ENCODE measurements at regions not wholly inside any gene's neighbourhood (a gene's known extent, or its start where the extent isn't known, plus 50 kb on each side); places are given as distances from the start of the nearest gene placed in this dataset.

- Histone ChIP-seq H3K4me1 (ENCODE audit: control insufficient read depth in 1 of 2, insufficient read depth in 2 of 2, low read depth in 1 of 2, low read length in 1 of 2) (no peaks in the 10 kb centered on the region; a peak in 1 of 4 replicates), H3K27me3 (ENCODE audit: insufficient read depth) (peaks cover 14% of the 10 kb centered on the region), H3K9me3 (no peaks in the 10 kb centered on the region), H3K27ac (ENCODE audit: low read depth in 2 of 2, low read length in 1 of 2) (no peak overlapping the region), H3K36me3 (replicated peaks in 1 of 2; ENCODE audit: control insufficient read depth in 1 of 2, insufficient read depth in 2 of 2, low read length in 1 of 2) (no peaks in the 10 kb centered on the region), H3K9me2 (no peaks in the 10 kb centered on the region), H3K9ac (no peak overlapping the region), H3F3A (replicated peaks; ENCODE audit: insufficient read depth) (no peaks in the 10 kb centered on the region), H2AFZ (ENCODE audit: low read depth) (no peak overlapping the region), H3K4me3 (ENCODE audit: low read depth in 2 of 2, low read length in 1 of 2) (no peak overlapping the region), H3K4me2 (no peak overlapping the region), H3K79me2 (ENCODE audit: insufficient read depth) (no peaks in the 10 kb centered on the region), H4K20me1 (ENCODE audit: insufficient read depth) (no peaks in the 10 kb centered on the region)
- WGBS (ENCODE audit: low lambda C conversion rate), result 6% methylated on average over 3 of the region's 3 CpGs
- TF ChIP-seq FOXJ3 (CRISPR knock-in tag; IDR thresholded peaks at IDR 0.05), result no peak
- no peak for TF ChIP-seq PBX3 (IDR thresholded peaks at IDR 0.05)
- TF ChIP-seq NRF1 (IDR thresholded peaks at IDR 0.05; ENCODE audit: low read depth, low read length), result no peak
- TF ChIP-seq SIN3A (IDR thresholded peaks at IDR 0.05; ENCODE audit: borderline replicate concordance, low read depth, low read length), result no peak
- TF ChIP-seq ZBTB33 (IDR thresholded peaks at IDR 0.05; ENCODE audit: borderline replicate concordance, low read depth), result no peak
- no peak for TF ChIP-seq POLR2AphosphoS5 (IDR thresholded peaks at IDR 0.05; ENCODE audit: low read depth, low read length)
- no peak for TF ChIP-seq MEF2A (IDR thresholded peaks at IDR 0.05; ENCODE audit: borderline replicate concordance, low read depth)
- no peak for TF ChIP-seq EP300 (IDR thresholded peaks at IDR 0.05; ENCODE audit: borderline replicate concordance in 1 of 2, low read depth in 1 of 2, low read length in 1 of 2)
- TF ChIP-seq YY1 (IDR thresholded peaks at IDR 0.05; ENCODE audit: low read depth), result no peak
- TF ChIP-seq GATA2 (CRISPR knock-in tag; IDR thresholded peaks at IDR 0.05), result no peak
- ChIA-PET CTCF (interaction anchor here (0.8 to 1.5 kb wide), 4 partner anchors 11 to 285 kb away, joined by 3 to 11 read pairs (median 3); no protein-coding TSS in a partner anchor), POLR2A (no interaction called here)
- DNase-seq, result no peak
Measured at GRCh38 chr7:31419505-31420055, 79.1 kb upstream of the NEUROD6 start.

GRCh38 chr7:31420948-31421347, 80.4 kb upstream of the NEUROD6 start:
- Histone ChIP-seq H2AFZ (ENCODE audit: low read depth) (no peak overlapping the region), H3K79me2 (ENCODE audit: insufficient read depth) (no peaks in the 10 kb centered on the region), H3F3A (replicated peaks; ENCODE audit: insufficient read depth) (no peaks in the 10 kb centered on the region), H3K36me3 (replicated peaks in 1 of 2; ENCODE audit: control insufficient read depth in 1 of 2, insufficient read depth in 2 of 2, low read length in 1 of 2) (no peaks in the 10 kb centered on the region), H3K27ac (ENCODE audit: low read depth in 2 of 2, low read length in 1 of 2) (no peak overlapping the region), H4K20me1 (ENCODE audit: insufficient read depth) (no peaks in the 10 kb centered on the region), H3K4me2 (no peak overlapping the region), H3K4me1 (ENCODE audit: control insufficient read depth in 1 of 2, insufficient read depth in 2 of 2, low read depth in 1 of 2, low read length in 1 of 2) (no peaks in the 10 kb centered on the region; a peak in 1 of 4 replicates), H3K9me2 (no peaks in the 10 kb centered on the region), H3K9ac (no peak overlapping the region), H3K27me3 (ENCODE audit: insufficient read depth) (peaks cover 14% of the 10 kb centered on the region), H3K4me3 (ENCODE audit: low read depth in 2 of 2, low read length in 1 of 2) (no peak overlapping the region), H3K9me3 (no peaks in the 10 kb centered on the region)
- TF ChIP-seq PBX3 (IDR thresholded peaks at IDR 0.05) (no peak), CHD2 (IDR thresholded peaks at IDR 0.05; ENCODE audit: low read length, partially characterized antibody) (no peak), ZBTB33 (IDR thresholded peaks at IDR 0.05; ENCODE audit: borderline replicate concordance, low read depth) (no peak), FOXM1 (IDR thresholded peaks at IDR 0.05; ENCODE audit: low read depth) (no peak), SIN3A (IDR thresholded peaks at IDR 0.05; ENCODE audit: borderline replicate concordance, low read depth, low read length) (no peak)
- ChIA-PET POLR2A (no interaction called here), CTCF (interaction anchor here (1.2 to 1.5 kb wide), 2 partner anchors 22 to 228 kb away, joined by 3 to 11 read pairs; no protein-coding TSS in a partner anchor)
- no peak for DNase-seq
- 6% methylated on average over 1 of the region's 1 CpG for WGBS (ENCODE audit: low lambda C conversion rate)

Data from SK-N-SH (cell line).